ENCODE measurements at regions not wholly inside any gene's neighbourhood (a gene's known extent, or its start where the extent isn't known, plus 50 kb on each side); places are given as distances from the start of the nearest gene placed in this dataset.

DNA sequence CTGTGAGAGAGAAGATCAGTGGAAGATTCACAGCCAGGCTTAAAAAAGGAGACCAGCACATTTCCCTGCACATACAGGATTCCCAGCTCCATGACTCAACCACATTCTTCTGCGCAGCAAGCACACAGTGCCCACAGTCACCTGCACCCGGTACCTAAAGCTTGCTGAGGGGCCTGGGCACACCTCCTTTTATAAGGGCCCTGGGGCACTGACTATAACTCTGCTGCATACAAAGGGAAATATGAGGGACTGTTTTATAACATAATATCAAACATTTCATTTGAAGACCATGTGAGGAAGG lies 322.9 kb downstream of the DAD1 start:
- no peak overlapping the region for H3K4me3 ChIP-seq (ENCODE audit: low read depth in 1 of 3, low read length in 3 of 3)
- H3K9me3 ChIP-seq (ENCODE audit: control insufficient read depth in 4 of 4, low read length in 3 of 4) = no peaks in the 10 kb centered on the region
- WGBS = 87% methylated on average over 2 of the region's 2 CpGs
- H3K27me3 ChIP-seq (ENCODE audit: control insufficient read depth in 4 of 4, insufficient read depth in 4 of 4, low read length in 3 of 4) = peaks cover 0 to 2% (median 0%) of the 10 kb centered on the region in 4 donors
- H3K4me1 ChIP-seq (ENCODE audit: control insufficient read depth in 4 of 4, insufficient read depth in 4 of 4, low read length in 3 of 4) = no peaks in the 10 kb centered on the region
- no peaks in the 10 kb centered on the region for H3K36me3 ChIP-seq (ENCODE audit: control insufficient read depth in 4 of 4, insufficient read depth in 3 of 4, low read depth in 1 of 4, low read length in 3 of 4)
- TF ChIP-seq EGR1 (IDR thresholded peaks at IDR 0.05; ENCODE audit: low read depth in 2 of 2) (no peak), TAF1 (conservative IDR thresholded peaks at IDR 0.05) (no peak), RXRA (IDR thresholded peaks at IDR 0.05) (no peak)
- H3K9ac ChIP-seq (ENCODE audit: low read depth in 1 of 2, low read length in 2 of 2) = no peak overlapping the region
- no peak overlapping the region for H3K27ac ChIP-seq (ENCODE audit: low read depth in 1 of 2, low read length in 2 of 2)
- no peak for DNase-seq (ENCODE audit: low spot score)

DNA sequence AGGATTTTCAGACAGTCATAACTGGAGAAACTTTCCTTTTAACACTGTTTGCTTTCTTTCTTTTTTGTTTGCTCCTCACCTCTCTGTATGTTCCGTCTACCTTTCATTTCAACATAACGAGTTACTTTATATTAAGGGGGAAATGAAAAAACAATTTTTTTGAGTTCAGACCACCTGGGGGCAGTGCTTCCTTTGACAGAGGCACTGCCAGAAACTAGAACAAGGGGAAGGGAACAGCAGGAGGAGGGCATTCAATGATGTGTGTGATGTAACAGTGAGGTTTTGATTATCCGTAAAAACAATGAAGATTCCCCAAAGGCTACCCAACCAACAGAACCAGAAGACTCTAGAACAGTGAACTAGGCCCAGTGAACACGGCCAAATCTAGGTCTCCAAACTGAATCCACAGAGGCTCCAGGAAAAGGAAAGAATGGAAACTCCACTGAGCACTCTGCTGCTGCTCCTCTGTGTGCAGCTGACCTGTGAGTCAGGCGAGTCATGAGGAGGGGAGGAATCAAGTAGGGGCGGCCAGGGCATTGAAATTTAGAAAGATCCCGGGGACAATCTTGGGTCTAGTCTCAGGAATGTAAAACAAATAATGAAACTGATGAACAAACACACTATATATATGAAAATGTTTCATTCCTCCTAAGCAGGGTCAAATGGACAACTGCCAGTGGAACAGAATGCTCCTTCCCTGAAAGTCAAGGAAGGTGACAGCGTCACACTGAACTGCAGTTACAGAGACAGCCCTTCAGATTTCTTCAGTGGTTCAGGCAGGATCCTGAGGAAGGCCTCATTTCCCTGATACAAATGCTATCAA lies 323.5 kb downstream of the DAD1 start:
- H3K27ac ChIP-seq (ENCODE audit: low read depth in 1 of 2, low read length in 2 of 2) = no peak overlapping the region

More for the DNA sequence above, 323.5 kb downstream of the DAD1 start:
- no peak for DNase-seq (ENCODE audit: low spot score)
- Histone ChIP-seq H3K9me3 (ENCODE audit: control insufficient read depth in 4 of 4, low read length in 3 of 4) (no peaks in the 10 kb centered on the region), H3K4me1 (ENCODE audit: control insufficient read depth in 4 of 4, insufficient read depth in 4 of 4, low read length in 3 of 4) (no peaks in the 10 kb centered on the region), H3K4me3 (ENCODE audit: low read depth in 1 of 3, low read length in 3 of 3) (no peak overlapping the region), H3K36me3 (ENCODE audit: control insufficient read depth in 4 of 4, insufficient read depth in 3 of 4, low read depth in 1 of 4, low read length in 3 of 4) (no peaks in the 10 kb centered on the region), H3K27me3 (ENCODE audit: control insufficient read depth in 4 of 4, insufficient read depth in 4 of 4, low read length in 3 of 4) (peaks cover 0 to 2% (median 0%) of the 10 kb centered on the region in 4 donors), H3K9ac (ENCODE audit: low read depth in 1 of 2, low read length in 2 of 2) (no peak overlapping the region)
- 60% methylated on average over 8 of the region's 8 CpGs for WGBS
- no peak for TF ChIP-seq EGR1 (IDR thresholded peaks at IDR 0.05; ENCODE audit: low read depth in 2 of 2)
- TF ChIP-seq YY1 (IDR thresholded peaks at IDR 0.05) = no peak
- no peak for TF ChIP-seq TAF1 (conservative IDR thresholded peaks at IDR 0.05)
- TF ChIP-seq, protein P1, sequence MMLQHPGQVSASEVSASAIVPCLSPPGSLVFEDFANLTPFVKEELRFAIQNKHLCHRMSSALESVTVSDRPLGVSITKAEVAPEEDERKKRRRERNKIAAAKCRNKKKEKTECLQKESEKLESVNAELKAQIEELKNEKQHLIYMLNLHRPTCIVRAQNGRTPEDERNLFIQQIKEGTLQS (IDR thresholded peaks at IDR 0.05) = no peak
- TF ChIP-seq HNF4G (IDR thresholded peaks at IDR 0.05) = no peak
- TF ChIP-seq, protein P2, sequence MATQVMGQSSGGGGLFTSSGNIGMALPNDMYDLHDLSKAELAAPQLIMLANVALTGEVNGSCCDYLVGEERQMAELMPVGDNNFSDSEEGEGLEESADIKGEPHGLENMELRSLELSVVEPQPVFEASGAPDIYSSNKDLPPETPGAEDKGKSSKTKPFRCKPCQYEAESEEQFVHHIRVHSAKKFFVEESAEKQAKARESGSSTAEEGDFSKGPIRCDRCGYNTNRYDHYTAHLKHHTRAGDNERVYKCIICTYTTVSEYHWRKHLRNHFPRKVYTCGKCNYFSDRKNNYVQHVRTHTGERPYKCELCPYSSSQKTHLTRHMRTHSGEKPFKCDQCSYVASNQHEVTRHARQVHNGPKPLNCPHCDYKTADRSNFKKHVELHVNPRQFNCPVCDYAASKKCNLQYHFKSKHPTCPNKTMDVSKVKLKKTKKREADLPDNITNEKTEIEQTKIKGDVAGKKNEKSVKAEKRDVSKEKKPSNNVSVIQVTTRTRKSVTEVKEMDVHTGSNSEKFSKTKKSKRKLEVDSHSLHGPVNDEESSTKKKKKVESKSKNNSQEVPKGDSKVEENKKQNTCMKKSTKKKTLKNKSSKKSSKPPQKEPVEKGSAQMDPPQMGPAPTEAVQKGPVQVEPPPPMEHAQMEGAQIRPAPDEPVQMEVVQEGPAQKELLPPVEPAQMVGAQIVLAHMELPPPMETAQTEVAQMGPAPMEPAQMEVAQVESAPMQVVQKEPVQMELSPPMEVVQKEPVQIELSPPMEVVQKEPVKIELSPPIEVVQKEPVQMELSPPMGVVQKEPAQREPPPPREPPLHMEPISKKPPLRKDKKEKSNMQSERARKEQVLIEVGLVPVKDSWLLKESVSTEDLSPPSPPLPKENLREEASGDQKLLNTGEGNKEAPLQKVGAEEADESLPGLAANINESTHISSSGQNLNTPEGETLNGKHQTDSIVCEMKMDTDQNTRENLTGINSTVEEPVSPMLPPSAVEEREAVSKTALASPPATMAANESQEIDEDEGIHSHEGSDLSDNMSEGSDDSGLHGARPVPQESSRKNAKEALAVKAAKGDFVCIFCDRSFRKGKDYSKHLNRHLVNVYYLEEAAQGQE (IDR thresholded peaks at IDR 0.05) = no peak
- TF ChIP-seq GABPA (IDR thresholded peaks at IDR 0.05 in 1 of 2, conservative IDR thresholded peaks at IDR 0.05 in 1 of 2) = no peak
- no peak for TF ChIP-seq JUND (IDR thresholded peaks at IDR 0.05)
- TF ChIP-seq, protein P3, sequence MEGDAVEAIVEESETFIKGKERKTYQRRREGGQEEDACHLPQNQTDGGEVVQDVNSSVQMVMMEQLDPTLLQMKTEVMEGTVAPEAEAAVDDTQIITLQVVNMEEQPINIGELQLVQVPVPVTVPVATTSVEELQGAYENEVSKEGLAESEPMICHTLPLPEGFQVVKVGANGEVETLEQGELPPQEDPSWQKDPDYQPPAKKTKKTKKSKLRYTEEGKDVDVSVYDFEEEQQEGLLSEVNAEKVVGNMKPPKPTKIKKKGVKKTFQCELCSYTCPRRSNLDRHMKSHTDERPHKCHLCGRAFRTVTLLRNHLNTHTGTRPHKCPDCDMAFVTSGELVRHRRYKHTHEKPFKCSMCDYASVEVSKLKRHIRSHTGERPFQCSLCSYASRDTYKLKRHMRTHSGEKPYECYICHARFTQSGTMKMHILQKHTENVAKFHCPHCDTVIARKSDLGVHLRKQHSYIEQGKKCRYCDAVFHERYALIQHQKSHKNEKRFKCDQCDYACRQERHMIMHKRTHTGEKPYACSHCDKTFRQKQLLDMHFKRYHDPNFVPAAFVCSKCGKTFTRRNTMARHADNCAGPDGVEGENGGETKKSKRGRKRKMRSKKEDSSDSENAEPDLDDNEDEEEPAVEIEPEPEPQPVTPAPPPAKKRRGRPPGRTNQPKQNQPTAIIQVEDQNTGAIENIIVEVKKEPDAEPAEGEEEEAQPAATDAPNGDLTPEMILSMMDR (IDR thresholded peaks at IDR 0.05; ENCODE audit: low read depth, low read length, missing input control) = no peak
- no peak for TF ChIP-seq FOXA1 (IDR thresholded peaks at IDR 0.05)
- no peak for TF ChIP-seq FOXA2 (IDR thresholded peaks at IDR 0.05)
- no peak for TF ChIP-seq RAD21 (IDR thresholded peaks at IDR 0.05)
- TF ChIP-seq, protein P4, sequence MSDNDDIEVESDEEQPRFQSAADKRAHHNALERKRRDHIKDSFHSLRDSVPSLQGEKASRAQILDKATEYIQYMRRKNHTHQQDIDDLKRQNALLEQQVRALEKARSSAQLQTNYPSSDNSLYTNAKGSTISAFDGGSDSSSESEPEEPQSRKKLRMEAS (IDR thresholded peaks at IDR 0.05) = no peak
- TF ChIP-seq SP1 (IDR thresholded peaks at IDR 0.05) = no peak
- no peak for TF ChIP-seq NR2F2 (IDR thresholded peaks at IDR 0.05)
- TF ChIP-seq, protein P5, sequence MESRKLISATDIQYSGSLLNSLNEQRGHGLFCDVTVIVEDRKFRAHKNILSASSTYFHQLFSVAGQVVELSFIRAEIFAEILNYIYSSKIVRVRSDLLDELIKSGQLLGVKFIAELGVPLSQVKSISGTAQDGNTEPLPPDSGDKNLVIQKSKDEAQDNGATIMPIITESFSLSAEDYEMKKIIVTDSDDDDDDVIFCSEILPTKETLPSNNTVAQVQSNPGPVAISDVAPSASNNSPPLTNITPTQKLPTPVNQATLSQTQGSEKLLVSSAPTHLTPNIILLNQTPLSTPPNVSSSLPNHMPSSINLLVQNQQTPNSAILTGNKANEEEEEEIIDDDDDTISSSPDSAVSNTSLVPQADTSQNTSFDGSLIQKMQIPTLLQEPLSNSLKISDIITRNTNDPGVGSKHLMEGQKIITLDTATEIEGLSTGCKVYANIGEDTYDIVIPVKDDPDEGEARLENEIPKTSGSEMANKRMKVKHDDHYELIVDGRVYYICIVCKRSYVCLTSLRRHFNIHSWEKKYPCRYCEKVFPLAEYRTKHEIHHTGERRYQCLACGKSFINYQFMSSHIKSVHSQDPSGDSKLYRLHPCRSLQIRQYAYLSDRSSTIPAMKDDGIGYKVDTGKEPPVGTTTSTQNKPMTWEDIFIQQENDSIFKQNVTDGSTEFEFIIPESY (IDR thresholded peaks at IDR 0.05) = no peak
- TF ChIP-seq HNF4A (conservative IDR thresholded peaks at IDR 0.05) = no peak
- TF ChIP-seq RXRA (IDR thresholded peaks at IDR 0.05) = no peak

All from liver (tissue), 8 donors.